ENCODE measurements at regions not wholly inside any gene's neighbourhood (a gene's known extent, or its start where the extent isn't known, plus 50 kb on each side); places are given as distances from the start of the nearest gene placed in this dataset.

GRCh38 chr2:10966741-10967140, 55.0 kb downstream of the KCNF1 start:
- no peaks in the 10 kb centered on the region for H3K9me3 ChIP-seq (ENCODE audit: low read depth, low read length, poor library complexity, severe bottlenecking)
- CTCF ChIA-PET, result no interaction called here
- no peaks in the 10 kb centered on the region for H3K36me3 ChIP-seq (ENCODE audit: insufficient read depth, low read length, poor library complexity, severe bottlenecking)
- TF ChIP-seq EZH2 (IDR thresholded peaks at IDR 0.05; ENCODE audit: borderline replicate concordance, low read depth, low read length, poor library complexity, severe bottlenecking), result no peak
- TF ChIP-seq CTCF (conservative IDR thresholded peaks at IDR 0.05; ENCODE audit: low read depth, low read length), result no peak
- POLR2A ChIA-PET (ENCODE audit: low non-redundant PET), result no interaction called here
- peaks cover 4% of the 10 kb centered on the region for H3K27me3 ChIP-seq (replicated peaks; ENCODE audit: insufficient read depth, low read depth, low read length, poor library complexity)
- no peak for DNase-seq (ENCODE audit: low spot score)
- no peak overlapping the region for H3K27ac ChIP-seq (ENCODE audit: low read depth, low read length, poor library complexity, severe bottlenecking)
- BruUV-seq (replicated peaks), result no TSS peak
- intact Hi-C loops (cut with micrococcal nuclease; ENCODE audit: unreplicated experiment), result no loop called here
- H3K4me3 ChIP-seq (ENCODE audit: low read depth, low read length, poor library complexity, severe bottlenecking), result no peak overlapping the region
- H3K4me1 ChIP-seq (ENCODE audit: insufficient read depth, low read length, poor library complexity, severe bottlenecking), result no peaks in the 10 kb centered on the region

GRCh38 chr2:10968176-10968575, 56.4 kb downstream of the KCNF1 start:
- intact Hi-C loops (cut with micrococcal nuclease; ENCODE audit: unreplicated experiment), result no loop called here

GRCh38 chr2:10970666-10971065, 58.9 kb downstream of the KCNF1 start:
- ChIA-PET CTCF (no interaction called here), POLR2A (ENCODE audit: low non-redundant PET) (no interaction called here)
- Histone ChIP-seq H3K27ac (ENCODE audit: low read depth, low read length, poor library complexity, severe bottlenecking) (no peak overlapping the region), H3K27me3 (replicated peaks; ENCODE audit: insufficient read depth, low read depth, low read length, poor library complexity) (no peaks in the 10 kb centered on the region), H3K4me3 (ENCODE audit: low read depth, low read length, poor library complexity, severe bottlenecking) (no peak overlapping the region), H3K4me1 (ENCODE audit: insufficient read depth, low read length, poor library complexity, severe bottlenecking) (no peaks in the 10 kb centered on the region), H3K36me3 (ENCODE audit: insufficient read depth, low read length, poor library complexity, severe bottlenecking) (no peaks in the 10 kb centered on the region), H3K9me3 (ENCODE audit: low read depth, low read length, poor library complexity, severe bottlenecking) (no peaks in the 10 kb centered on the region)
- no peak for DNase-seq (ENCODE audit: low spot score)
- intact Hi-C loops (cut with micrococcal nuclease; ENCODE audit: unreplicated experiment), result no loop called here
- BruUV-seq (replicated peaks), result no TSS peak
- TF ChIP-seq EZH2 (IDR thresholded peaks at IDR 0.05; ENCODE audit: borderline replicate concordance, low read depth, low read length, poor library complexity, severe bottlenecking), result no peak
- TF ChIP-seq CTCF (conservative IDR thresholded peaks at IDR 0.05; ENCODE audit: low read depth, low read length), result no peak

More at GRCh38 chr2:10968176-10968575, 56.4 kb downstream of the KCNF1 start:
- BruUV-seq (replicated peaks), result no TSS peak
- Histone ChIP-seq H3K4me1 (ENCODE audit: insufficient read depth, low read length, poor library complexity, severe bottlenecking) (no peaks in the 10 kb centered on the region), H3K4me3 (ENCODE audit: low read depth, low read length, poor library complexity, severe bottlenecking) (no peak overlapping the region), H3K9me3 (ENCODE audit: low read depth, low read length, poor library complexity, severe bottlenecking) (no peaks in the 10 kb centered on the region), H3K36me3 (ENCODE audit: insufficient read depth, low read length, poor library complexity, severe bottlenecking) (no peaks in the 10 kb centered on the region), H3K27me3 (replicated peaks; ENCODE audit: insufficient read depth, low read depth, low read length, poor library complexity) (peaks cover 4% of the 10 kb centered on the region), H3K27ac (ENCODE audit: low read depth, low read length, poor library complexity, severe bottlenecking) (no peak overlapping the region)
- no peak for DNase-seq (ENCODE audit: low spot score)
- ChIA-PET CTCF (no interaction called here), POLR2A (ENCODE audit: low non-redundant PET) (no interaction called here)
- TF ChIP-seq EZH2 (IDR thresholded peaks at IDR 0.05; ENCODE audit: borderline replicate concordance, low read depth, low read length, poor library complexity, severe bottlenecking), result no peak
- no peak for TF ChIP-seq CTCF (conservative IDR thresholded peaks at IDR 0.05; ENCODE audit: low read depth, low read length)
